ENCODE measurements at regions not wholly inside any gene's neighbourhood (a gene's known extent, or its start where the extent isn't known, plus 50 kb on each side); places are given as distances from the start of the nearest gene placed in this dataset.

DNA sequence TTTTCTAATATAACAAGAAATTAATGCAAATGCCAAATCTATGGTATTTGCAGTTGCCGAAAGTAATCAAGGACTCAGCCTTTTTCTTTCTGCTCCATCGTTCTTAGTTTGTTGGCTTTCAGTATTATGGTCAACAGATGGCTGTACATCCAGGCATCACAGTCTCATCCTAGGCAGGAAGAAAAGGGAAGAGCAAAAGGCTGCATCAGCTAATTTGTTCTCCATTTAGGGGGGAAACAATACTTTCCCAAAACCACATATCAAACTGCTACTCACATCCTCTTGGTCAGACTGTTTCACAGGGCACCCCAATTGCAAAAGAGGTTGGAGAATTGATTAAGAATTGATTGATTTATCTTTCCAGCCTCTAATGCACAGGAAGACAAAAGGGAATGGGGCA, 89.3 kb downstream of the MDH1 start:
- TF ChIP-seq, protein P1, sequence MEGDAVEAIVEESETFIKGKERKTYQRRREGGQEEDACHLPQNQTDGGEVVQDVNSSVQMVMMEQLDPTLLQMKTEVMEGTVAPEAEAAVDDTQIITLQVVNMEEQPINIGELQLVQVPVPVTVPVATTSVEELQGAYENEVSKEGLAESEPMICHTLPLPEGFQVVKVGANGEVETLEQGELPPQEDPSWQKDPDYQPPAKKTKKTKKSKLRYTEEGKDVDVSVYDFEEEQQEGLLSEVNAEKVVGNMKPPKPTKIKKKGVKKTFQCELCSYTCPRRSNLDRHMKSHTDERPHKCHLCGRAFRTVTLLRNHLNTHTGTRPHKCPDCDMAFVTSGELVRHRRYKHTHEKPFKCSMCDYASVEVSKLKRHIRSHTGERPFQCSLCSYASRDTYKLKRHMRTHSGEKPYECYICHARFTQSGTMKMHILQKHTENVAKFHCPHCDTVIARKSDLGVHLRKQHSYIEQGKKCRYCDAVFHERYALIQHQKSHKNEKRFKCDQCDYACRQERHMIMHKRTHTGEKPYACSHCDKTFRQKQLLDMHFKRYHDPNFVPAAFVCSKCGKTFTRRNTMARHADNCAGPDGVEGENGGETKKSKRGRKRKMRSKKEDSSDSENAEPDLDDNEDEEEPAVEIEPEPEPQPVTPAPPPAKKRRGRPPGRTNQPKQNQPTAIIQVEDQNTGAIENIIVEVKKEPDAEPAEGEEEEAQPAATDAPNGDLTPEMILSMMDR (IDR thresholded peaks at IDR 0.05 in 8 of 11, conservative IDR thresholded peaks at IDR 0.05 in 3 of 11) = no peak
- TF ChIP-seq POLR2AphosphoS5 (IDR thresholded peaks at IDR 0.05) (no peak), POLR2A (IDR thresholded peaks at IDR 0.05) (no peak)
